Common myeloid progenitor, CD34-positive (primary cell): ENCODE measurements at regions not wholly inside any gene's neighbourhood (a gene's known extent, or its start where the extent isn't known, plus 50 kb on each side); places are given as distances from the start of the nearest gene placed in this dataset.
"Not testable (repeated sequence)": the region's sequence is repeated elsewhere in the genome, so short reads cannot be mapped to it uniquely, and the experiment has no call there.

Experiments used
- CTCF ChIA-PET: fragments of 350-600 bp; sonication (Branson Sonifier 250); formaldehyde crosslinking; loops from one replicate; lab custom pipeline; 2021; ENCODE audit warnings: antibody characterized with exemption; lab: Charles Lee
- POLR2A ChIA-PET: fragments of 350-600 bp; sonication (Branson Sonifier 250); formaldehyde crosslinking; loops from one replicate; lab custom pipeline; 2021; ENCODE audit warnings: antibody characterized with exemption; lab: Charles Lee
- DNase-seq, 3 donors: peaks; one replicate each; pipeline versions ENCODE4 v3.0.0 to v3.0.0-alpha.2; 2013
- H3K27ac ChIP-seq, 2 experiments: 1 replicate in 1 of 2; 2 replicates in 1 of 2; pipeline ENCODE4 v1.7.0; 2013; ENCODE audit warnings: inconsistent platforms in 2 of 2, low read length in 2 of 2, mild to moderate bottlenecking in 2 of 2, low read depth in 1 of 2, moderate library complexity in 1 of 2; ENCODE audit not compliant: severe bottlenecking in 2 of 2, insufficient read depth in 1 of 2, poor library complexity in 1 of 2
- H3K27me3 ChIP-seq, 5 experiments: replicated peaks in 2 of 5; 1 replicate in 3 of 5; 2 replicates in 2 of 5; pipeline versions ENCODE4 v1.6.1 to v1.7.0; 2013; ENCODE audit warnings: low read length in 4 of 5, mild to moderate bottlenecking in 2 of 5, moderate library complexity in 2 of 5, inconsistent platforms in 1 of 5; ENCODE audit not compliant: insufficient read depth in 5 of 5, control insufficient read depth in 4 of 5
- H3K36me3 ChIP-seq, 4 experiments: 1 replicate in 2 of 4; 2 replicates in 2 of 4; pipeline versions ENCODE4 v1.6.1 to v1.7.0; 2013; ENCODE audit warnings: low read length in 3 of 4, control low read depth in 1 of 4, mild to moderate bottlenecking in 1 of 4; ENCODE audit not compliant: control insufficient read depth in 4 of 4, insufficient read depth in 4 of 4
- H3K4me1 ChIP-seq, 4 experiments: 1 replicate in 3 of 4; 2 replicates in 1 of 4; pipeline versions ENCODE4 v1.6.1 to v1.7.1; 2013; ENCODE audit warnings: low read length in 3 of 4, mild to moderate bottlenecking in 3 of 4, control low read depth in 1 of 4, inconsistent platforms in 1 of 4, moderate library complexity in 1 of 4; ENCODE audit not compliant: control insufficient read depth in 4 of 4, insufficient read depth in 4 of 4; ENCODE audit errors: control extremely low read depth in 1 of 4
- H3K4me3 ChIP-seq, 7 experiments: 1 replicate in 4 of 7; 2 replicates in 3 of 7; pipeline versions ENCODE4 v1.5.1 to v1.7.0; 2013; ENCODE audit warnings: mild to moderate bottlenecking in 7 of 7, low read length in 6 of 7, moderate library complexity in 6 of 7, inconsistent platforms in 2 of 7, low read depth in 2 of 7, control low read depth in 1 of 7; ENCODE audit not compliant: insufficient read depth in 4 of 7, control insufficient read depth in 1 of 7; ENCODE audit errors: extremely low read depth in 1 of 7
- H3K9me3 ChIP-seq, 5 experiments: 1 replicate in 4 of 5; 2 replicates in 1 of 5; pipeline versions ENCODE4 v1.6.1 to v1.7.1; 2013; ENCODE audit warnings: low read length in 4 of 5, mild to moderate bottlenecking in 2 of 5, inconsistent platforms in 1 of 5, low read depth in 1 of 5, moderate library complexity in 1 of 5; ENCODE audit not compliant: control insufficient read depth in 4 of 5, insufficient read depth in 2 of 5; ENCODE audit errors: control extremely low read depth in 1 of 5
- WGBS: methylation state at CpG from one replicate; pipeline ENCODE4 v1.1.5; 2013; ENCODE audit not compliant: insufficient coverage; 5-methylcytosine and 5-hydroxymethylcytosine counted together

- Histone ChIP-seq H3K27ac (no peak overlapping the region), H3K36me3 (no peaks in the 10 kb centered on the region), H3K4me1 (peaks cover 3 to 29% (median 21%) of the 10 kb centered on the region in 4 experiments), H3K27me3 (no peaks in the 10 kb centered on the region), H3K4me3 (no peak overlapping the region), H3K9me3 (no peaks in the 10 kb centered on the region)
- POLR2A ChIA-PET: no interaction called here
- DNase-seq: no peak
- CTCF ChIA-PET: no interaction called here
- WGBS: 91% methylated on average over 4 of the region's 5 CpGs
Measured at GRCh38 chr15:69610858-69611257, 158.2 kb downstream of the RPLP1 start.

GRCh38 chr15:69612112-69612511, 159.5 kb downstream of the RPLP1 start:
- Histone ChIP-seq H3K4me3 (no peak overlapping the region), H3K27me3 (no peaks in the 10 kb centered on the region), H3K36me3 (no peaks in the 10 kb centered on the region), H3K9me3 (no peaks in the 10 kb centered on the region), H3K27ac (no peak overlapping the region), H3K4me1 (peaks cover 3 to 23% (median 16%) of the 10 kb centered on the region in 4 experiments)
- no peak for DNase-seq
- CTCF ChIA-PET: no interaction called here
- POLR2A ChIA-PET: no interaction called here
- WGBS: 100% methylated on average over 2 of the region's 2 CpGs

- no peaks in the 10 kb centered on the region for H3K27me3 ChIP-seq
- H3K4me1 ChIP-seq: peaks cover 3 to 23% (median 16%) of the 10 kb centered on the region in 4 experiments
- H3K4me3 ChIP-seq: no peak overlapping the region
- WGBS: 87% methylated on average over 6 of the region's 6 CpGs
- H3K27ac ChIP-seq: no peak overlapping the region
- CTCF ChIA-PET: no interaction called here
- H3K36me3 ChIP-seq: no peaks in the 10 kb centered on the region
- no peaks in the 10 kb centered on the region for H3K9me3 ChIP-seq
- no peak for DNase-seq
- POLR2A ChIA-PET: no interaction called here
Measured at GRCh38 chr15:69613182-69613581, 160.6 kb downstream of the RPLP1 start.

- POLR2A ChIA-PET: no interaction called here
- CTCF ChIA-PET: no interaction called here
- Histone ChIP-seq H3K4me1 (peaks cover 3 to 23% (median 16%) of the 10 kb centered on the region in 4 experiments), H3K36me3 (no peaks in the 10 kb centered on the region), H3K27me3 (no peaks in the 10 kb centered on the region), H3K4me3 (no peak overlapping the region), H3K9me3 (no peaks in the 10 kb centered on the region), H3K27ac (no peak overlapping the region)
- 100% methylated on average over 2 of the region's 2 CpGs for WGBS
- DNase-seq: no peak
Measured at GRCh38 chr15:69613988-69614387, 161.4 kb downstream of the RPLP1 start.

- no peak overlapping the region for H3K4me3 ChIP-seq
- 94% methylated on average over 2 of the region's 5 CpGs for WGBS
- H3K36me3 ChIP-seq: no peaks in the 10 kb centered on the region
- DNase-seq: no peak
- H3K4me1 ChIP-seq: peaks cover 0 to 9% (median 5%) of the 10 kb centered on the region in 4 experiments
- ChIA-PET CTCF (interaction anchor here (1.1 to 2.0 kb wide), 2 partner anchors 10 to 15 kb away, joined by 3 to 4 read pairs; no protein-coding TSS in a partner anchor), POLR2A (no interaction called here)
- no peaks in the 10 kb centered on the region for H3K9me3 ChIP-seq
- H3K27me3 ChIP-seq: no peaks in the 10 kb centered on the region
- no peak overlapping the region for H3K27ac ChIP-seq
Measured at GRCh38 chr15:69615736-69616135, 163.1 kb downstream of the RPLP1 start.

GRCh38 chr15:69616558-69616957, 163.9 kb downstream of the RPLP1 start:
- ChIA-PET POLR2A (no interaction called here), CTCF (interaction anchor here (1.1 to 2.0 kb wide), 2 partner anchors 10 to 16 kb away, joined by 3 to 4 read pairs; no protein-coding TSS in a partner anchor)
- Histone ChIP-seq H3K4me3 (no peak overlapping the region), H3K4me1 (peaks cover 0 to 2% (median under 1%) of the 10 kb centered on the region in 4 experiments), H3K36me3 (no peaks in the 10 kb centered on the region), H3K9me3 (no peaks in the 10 kb centered on the region), H3K27me3 (no peaks in the 10 kb centered on the region), H3K27ac (no peak overlapping the region)
- DNase-seq: no peak
- no CpG with 5 or more reads among the region's 3 CpGs for WGBS

- DNase-seq, H3K27me3 ChIP-seq, H3K4me3 ChIP-seq, H3K27ac ChIP-seq, H3K36me3 ChIP-seq, POLR2A ChIA-PET, H3K9me3 ChIP-seq, H3K4me1 ChIP-seq, CTCF ChIA-PET: not testable (repeated sequence)
- WGBS: no CpG with 5 or more reads among the region's 4 CpGs
Measured at GRCh38 chr15:69617144-69617543, 164.5 kb downstream of the RPLP1 start.
